K562 (cell line): ENCODE measurements at regions not wholly inside any gene's neighbourhood (a gene's known extent, or its start where the extent isn't known, plus 50 kb on each side); places are given as distances from the start of the nearest gene placed in this dataset.

Source experiments
- ETV5 ChIP-seq: sonication (generic); formaldehyde crosslinking; IDR thresholded peaks from 2 replicates; pipeline ENCODE4 v1.4.0; 2020; ENCODE audit warnings: low read depth, mild to moderate bottlenecking, missing genetic modification reagents
- GABPB2 ChIP-seq: fragments of 250-450 bp; sonication (Bioruptor Pico); conservative IDR thresholded peaks from 2 replicates; pipeline ENCODE4 v1.5.1; 2021; ENCODE audit warnings: mild to moderate bottlenecking
- KDM5B ChIP-seq: fragments of 200-600 bp; sonication (generic); IDR thresholded peaks from 2 replicates; pipeline ENCODE4 v1.6.1; 2012; ENCODE audit warnings: low read depth, mild to moderate bottlenecking, moderate library complexity, low read length, control low read depth, inconsistent platforms; ENCODE audit not compliant: insufficient replicate concordance
- POLR2A ChIP-seq: fragments of 450-650 bp; conservative IDR thresholded peaks from 2 replicates; pipeline ENCODE4 v1.6.1; 2016
- POLR2AphosphoS5 ChIP-seq: IDR thresholded peaks from 2 replicates; pipeline ENCODE4 v1.6.1; 2011; ENCODE audit warnings: mild to moderate bottlenecking, low read depth, low read length, moderate library complexity; ENCODE audit not compliant: control insufficient read depth, insufficient read depth
- ZBTB17 ChIP-seq: fragments of 450-650 bp; formaldehyde crosslinking; IDR thresholded peaks from 2 replicates; pipeline ENCODE4 v1.4.0; 2020; ENCODE audit warnings: mild to moderate bottlenecking
- ZEB2 ChIP-seq: fragments of 450-650 bp; IDR thresholded peaks from 2 replicates; pipeline ENCODE4 v1.6.1; 2016
- TF ChIP-seq, protein P1 (sequence below): fragments of 250-450 bp; sonication (Bioruptor Pico); IDR thresholded peaks from 2 replicates; pipeline ENCODE4 v1.5.0; 2020; ENCODE audit warnings: mild to moderate bottlenecking
- TF ChIP-seq, protein P2 (sequence below), 3 experiments: IDR thresholded peaks in 2 of 3; conservative IDR thresholded peaks in 1 of 3; 2 replicates each; pipeline ENCODE4 v1.5.1; 2011 to 2012; ENCODE audit warnings: low read length in 3 of 3, mild to moderate bottlenecking in 3 of 3, control low read depth in 2 of 3, improper control_type of control experiment in 1 of 3, inconsistent platforms in 1 of 3, low read depth in 1 of 3, mixed read lengths in 1 of 3, moderate library complexity in 1 of 3; ENCODE audit not compliant: insufficient read depth in 2 of 3

DNA sequence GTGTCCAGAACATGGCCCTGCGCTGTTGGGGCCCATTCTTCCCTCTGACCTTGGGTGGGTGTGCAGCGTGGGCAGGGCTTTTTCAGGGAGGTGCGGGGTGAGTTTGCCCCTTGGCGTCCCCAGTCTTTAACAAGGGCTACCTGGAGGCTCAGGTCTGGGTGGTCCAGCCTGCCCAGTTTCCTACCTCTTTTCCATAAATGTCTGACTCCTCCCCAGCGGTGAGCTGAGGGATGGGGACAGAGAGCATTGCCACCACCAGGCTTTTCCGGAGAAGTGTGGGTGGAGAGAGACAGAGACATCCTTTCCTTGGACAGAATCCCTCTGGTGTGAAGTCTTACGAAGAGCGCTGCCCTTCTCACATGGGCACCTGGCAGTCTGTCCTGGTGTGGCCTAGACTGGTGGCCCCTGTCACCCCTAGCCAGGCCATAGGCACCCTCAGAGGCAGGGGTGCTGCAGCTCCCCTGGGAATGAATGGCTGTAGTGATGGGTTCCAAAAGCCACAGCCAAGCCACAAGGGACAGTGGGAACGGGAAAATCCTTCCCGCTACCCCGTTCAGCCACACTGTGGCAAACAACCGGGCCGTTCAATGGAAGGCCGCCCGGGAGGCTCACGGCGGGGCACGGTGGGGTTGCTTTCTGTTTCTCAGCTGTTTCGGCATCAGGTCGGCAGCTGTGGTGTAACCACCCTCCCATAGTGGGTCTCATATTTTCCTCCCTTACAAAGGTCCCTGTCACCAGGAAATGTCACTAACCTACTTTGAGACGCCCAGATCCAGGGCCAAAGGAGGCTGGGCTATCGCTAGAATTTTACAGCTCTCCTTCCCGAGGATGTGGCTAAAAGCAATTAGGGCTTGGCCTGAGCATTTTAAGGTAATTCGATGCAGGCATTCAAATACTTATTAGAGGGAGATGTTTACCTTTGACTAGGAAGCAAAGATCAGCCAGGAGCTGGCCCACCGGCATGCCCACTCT is 61.9 kb upstream of the GSE1 start (continued):
- TF ChIP-seq, protein P1, sequence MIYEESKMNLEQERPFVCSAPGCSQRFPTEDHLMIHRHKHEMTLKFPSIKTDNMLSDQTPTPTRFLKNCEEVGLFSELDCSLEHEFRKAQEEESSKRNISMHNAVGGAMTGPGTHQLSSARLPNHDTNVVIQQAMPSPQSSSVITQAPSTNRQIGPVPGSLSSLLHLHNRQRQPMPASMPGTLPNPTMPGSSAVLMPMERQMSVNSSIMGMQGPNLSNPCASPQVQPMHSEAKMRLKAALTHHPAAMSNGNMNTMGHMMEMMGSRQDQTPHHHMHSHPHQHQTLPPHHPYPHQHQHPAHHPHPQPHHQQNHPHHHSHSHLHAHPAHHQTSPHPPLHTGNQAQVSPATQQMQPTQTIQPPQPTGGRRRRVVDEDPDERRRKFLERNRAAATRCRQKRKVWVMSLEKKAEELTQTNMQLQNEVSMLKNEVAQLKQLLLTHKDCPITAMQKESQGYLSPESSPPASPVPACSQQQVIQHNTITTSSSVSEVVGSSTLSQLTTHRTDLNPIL (CRISPR knock-in tag): 0 out of 2 replicates have a peak, but pooled peaks have one; percentile 11
- TF ChIP-seq KDM5B: no peak
- TF ChIP-seq ZBTB17 (CRISPR knock-in tag): peak; percentile 46; the same call in 1 of the 2 replicates
- TF ChIP-seq POLR2AphosphoS5: 0 out of 2 replicates have a peak, but pooled peaks have one; percentile 10
- TF ChIP-seq, protein P2, sequence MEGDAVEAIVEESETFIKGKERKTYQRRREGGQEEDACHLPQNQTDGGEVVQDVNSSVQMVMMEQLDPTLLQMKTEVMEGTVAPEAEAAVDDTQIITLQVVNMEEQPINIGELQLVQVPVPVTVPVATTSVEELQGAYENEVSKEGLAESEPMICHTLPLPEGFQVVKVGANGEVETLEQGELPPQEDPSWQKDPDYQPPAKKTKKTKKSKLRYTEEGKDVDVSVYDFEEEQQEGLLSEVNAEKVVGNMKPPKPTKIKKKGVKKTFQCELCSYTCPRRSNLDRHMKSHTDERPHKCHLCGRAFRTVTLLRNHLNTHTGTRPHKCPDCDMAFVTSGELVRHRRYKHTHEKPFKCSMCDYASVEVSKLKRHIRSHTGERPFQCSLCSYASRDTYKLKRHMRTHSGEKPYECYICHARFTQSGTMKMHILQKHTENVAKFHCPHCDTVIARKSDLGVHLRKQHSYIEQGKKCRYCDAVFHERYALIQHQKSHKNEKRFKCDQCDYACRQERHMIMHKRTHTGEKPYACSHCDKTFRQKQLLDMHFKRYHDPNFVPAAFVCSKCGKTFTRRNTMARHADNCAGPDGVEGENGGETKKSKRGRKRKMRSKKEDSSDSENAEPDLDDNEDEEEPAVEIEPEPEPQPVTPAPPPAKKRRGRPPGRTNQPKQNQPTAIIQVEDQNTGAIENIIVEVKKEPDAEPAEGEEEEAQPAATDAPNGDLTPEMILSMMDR (IDR thresholded peaks at IDR 0.05 in 2 of 3, conservative IDR thresholded peaks at IDR 0.05 in 1 of 3; ENCODE audit: insufficient read depth in 2 of 3, low read depth in 1 of 3, low read length in 3 of 3): 0 out of 6 replicates have a peak, but pooled peaks of 1 of the 3 experiments have one; percentile 16
- TF ChIP-seq ZEB2: no peak
- 0 out of 2 replicates have a peak, but pooled peaks have one; percentile 33 for TF ChIP-seq ETV5 (CRISPR knock-in tag)
- TF ChIP-seq POLR2A: peak; percentile 50; the same call in 1 of the 2 replicates
- peak; percentile 44; the same call in 1 of the 2 replicates for TF ChIP-seq GABPB2 (CRISPR knock-in tag)
